ENCODE measurements at regions not wholly inside any gene's neighbourhood (a gene's known extent, or its start where the extent isn't known, plus 50 kb on each side); places are given as distances from the start of the nearest gene placed in this dataset.

- no peak for TF ChIP-seq POLR2A (IDR thresholded peaks at IDR 0.05)
- no peak for TF ChIP-seq CTCF (IDR thresholded peaks at IDR 0.05)
- H3K27ac ChIP-seq: no peak overlapping the region
- H3K36me3 ChIP-seq (replicated peaks in 1 of 2): no peaks in the 10 kb centered on the region
- no peaks in the 10 kb centered on the region for H3K9me3 ChIP-seq (replicated peaks in 1 of 3)
- H3K4me1 ChIP-seq (replicated peaks in 1 of 2): no peaks in the 10 kb centered on the region
- 54 to 68% (median 63%) methylated on average over 4 of the region's 4 CpGs for WGBS, 4 donors
- H3K4me3 ChIP-seq: no peak overlapping the region
- H3K27me3 ChIP-seq: no peaks in the 10 kb centered on the region
- no peak for DNase-seq
- intact Hi-C loops (cut with DNase I): no loop called here
Observed at GRCh38 chr13:62502588-62502987, 1086.9 kb upstream of the PCDH20 start.

- Histone ChIP-seq H3K36me3 (replicated peaks in 1 of 2) (no peaks in the 10 kb centered on the region), H3K9me3 (replicated peaks in 1 of 3) (no peaks in the 10 kb centered on the region), H3K4me3 (no peak overlapping the region), H3K4me1 (replicated peaks in 1 of 2) (no peaks in the 10 kb centered on the region), H3K27me3 (no peaks in the 10 kb centered on the region), H3K27ac (no peak overlapping the region)
- 56 to 87% (median 67%) methylated on average over 1 of the region's 1 CpG for WGBS, 4 donors
- no peak for DNase-seq
- no peak for TF ChIP-seq CTCF (IDR thresholded peaks at IDR 0.05)
- TF ChIP-seq POLR2A (IDR thresholded peaks at IDR 0.05): no peak
- intact Hi-C loops (cut with DNase I): no loop called here
Observed at GRCh38 chr13:62489731-62490130, 1074.1 kb upstream of the PCDH20 start.

- Histone ChIP-seq H3K9me3 (replicated peaks in 1 of 3) (no peaks in the 10 kb centered on the region), H3K27ac (no peak overlapping the region), H3K27me3 (no peaks in the 10 kb centered on the region), H3K36me3 (replicated peaks in 1 of 2) (no peaks in the 10 kb centered on the region), H3K4me1 (replicated peaks in 1 of 2) (no peaks in the 10 kb centered on the region), H3K4me3 (no peak overlapping the region)
- DNase-seq: no peak
- no peak for TF ChIP-seq CTCF (IDR thresholded peaks at IDR 0.05)
- TF ChIP-seq POLR2A (IDR thresholded peaks at IDR 0.05): no peak
- intact Hi-C loops (cut with DNase I): no loop called here
- 19 to 33% (median 25%) methylated on average over 1 of the region's 1 CpG for WGBS, 4 donors
Observed at GRCh38 chr13:62483774-62484173, 1068.1 kb upstream of the PCDH20 start.

- H3K36me3 ChIP-seq (replicated peaks in 1 of 2): no peaks in the 10 kb centered on the region
- no peak for DNase-seq
- TF ChIP-seq POLR2A (IDR thresholded peaks at IDR 0.05): no peak
- no peak for TF ChIP-seq CTCF (IDR thresholded peaks at IDR 0.05)
- WGBS, 4 donors: 70 to 87% (median 79%) methylated on average over 3 of the region's 3 CpGs
- intact Hi-C loops (cut with DNase I): no loop called here
- no peaks in the 10 kb centered on the region for H3K27me3 ChIP-seq
- H3K4me1 ChIP-seq (replicated peaks in 1 of 2): no peaks in the 10 kb centered on the region
- H3K9me3 ChIP-seq (replicated peaks in 1 of 3): no peaks in the 10 kb centered on the region
- no peak overlapping the region for H3K27ac ChIP-seq
- H3K4me3 ChIP-seq: no peak overlapping the region
Observed at GRCh38 chr13:62482351-62482750, 1066.7 kb upstream of the PCDH20 start.
